GM03348 (cell line): ENCODE measurements at regions not wholly inside any gene's neighbourhood (a gene's known extent, or its start where the extent isn't known, plus 50 kb on each side); places are given as distances from the start of the nearest gene placed in this dataset.
A peak's percentile ranks its signal among the peaks of the same experiment; 100 is the strongest.
"Not testable (repeated sequence)": the region's sequence is repeated elsewhere in the genome, so short reads cannot be mapped to it uniquely, and the experiment has no call there.

ENCODE experiments used
- DNase-seq: peaks from one replicate; pipeline ENCODE4 v3.0.0; 2012; ENCODE audit warnings: low spot score

- DNase-seq = no peak
Observed at GRCh38 chr19:5290336-5291262, 50.0 kb downstream of the PTPRS start.

GRCh38 chr19:5289060-5289990 lies 51.3 kb downstream of the PTPRS start:
- DNase-seq = no peak

GRCh38 chr19:5288347-5288739 lies 52.3 kb downstream of the PTPRS start:
- DNase-seq = peak; percentile 71

- DNase-seq = no peak
Observed at GRCh38 chr19:5287066-5287465, 53.5 kb downstream of the PTPRS start.

GRCh38 chr19:5286465-5287029 lies 54.1 kb downstream of the PTPRS start:
- no peak for DNase-seq

GRCh38 chr19:5285955-5286354 lies 54.7 kb downstream of the PTPRS start:
- no peak for DNase-seq

- no peak for DNase-seq
Observed at GRCh38 chr19:5285311-5285710, 55.3 kb downstream of the PTPRS start.

GRCh38 chr19:5282901-5283300 lies 57.7 kb downstream of the PTPRS start:
- no peak for DNase-seq

GRCh38 chr19:5281588-5281987 lies 59.0 kb downstream of the PTPRS start:
- peak; percentile 29 for DNase-seq

GRCh38 chr19:5275668-5276067 lies 64.9 kb downstream of the PTPRS start:
- DNase-seq = not testable (repeated sequence)

GRCh38 chr19:5273782-5274181 lies 66.8 kb downstream of the PTPRS start:
- no peak for DNase-seq

- DNase-seq = no peak
Observed at GRCh38 chr19:5271145-5271544, 69.5 kb downstream of the PTPRS start.

- DNase-seq = no peak
Observed at GRCh38 chr19:5269926-5270325, 70.7 kb downstream of the PTPRS start.

- no peak for DNase-seq
Observed at GRCh38 chr19:5269279-5269678, 71.3 kb downstream of the PTPRS start.

- DNase-seq = no peak
Observed at GRCh38 chr19:5268801-5269200, 71.8 kb downstream of the PTPRS start.

GRCh38 chr19:5265260-5265659 lies 75.4 kb downstream of the PTPRS start:
- no peak for DNase-seq

GRCh38 chr19:5264453-5264852 lies 76.2 kb downstream of the PTPRS start:
- no peak for DNase-seq

GRCh38 chr19:5263615-5264014 lies 77.0 kb downstream of the PTPRS start:
- DNase-seq = no peak

GRCh38 chr19:5262721-5263120 lies 77.9 kb downstream of the PTPRS start:
- no peak for DNase-seq

- DNase-seq = no peak
Observed at GRCh38 chr19:5261156-5261890, 79.3 kb downstream of the PTPRS start.

GRCh38 chr19:5260381-5260967 lies 80.1 kb downstream of the PTPRS start:
- no peak for DNase-seq
